ENCODE measurements at regions not wholly inside any gene's neighbourhood (a gene's known extent, or its start where the extent isn't known, plus 50 kb on each side); places are given as distances from the start of the nearest gene placed in this dataset.

DNA sequence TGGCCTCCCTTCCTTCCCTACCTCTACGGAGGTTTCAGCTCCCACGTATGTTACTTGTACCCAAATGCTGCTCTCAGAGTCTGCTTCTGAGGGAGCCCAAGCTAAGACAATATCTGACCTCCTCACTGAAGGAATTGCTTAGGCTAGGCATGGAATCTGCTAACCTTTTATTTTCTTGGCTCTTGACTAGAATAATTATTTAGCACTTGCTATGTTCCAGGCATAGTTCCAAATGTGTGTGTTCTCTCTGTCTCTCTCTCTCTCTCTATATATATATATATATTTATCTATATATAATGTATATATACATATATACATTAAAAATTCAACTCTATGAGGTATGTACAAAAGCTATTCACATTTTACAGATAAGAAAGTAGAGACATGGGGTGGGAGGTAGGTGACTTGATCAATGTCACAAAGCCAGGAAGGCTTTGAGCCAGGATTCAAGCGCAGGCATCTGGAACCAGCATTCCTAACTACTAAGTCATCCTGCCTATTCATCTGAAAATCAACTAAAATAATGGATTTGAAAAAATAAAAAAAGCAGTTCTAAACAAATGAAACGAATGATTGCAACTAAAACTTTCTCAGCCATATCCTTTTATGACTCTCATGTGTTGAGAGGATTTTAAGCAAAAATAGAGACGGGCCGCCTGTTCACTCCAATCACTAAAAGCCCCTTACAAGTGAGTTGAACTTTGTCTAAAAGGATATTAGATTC, 189.7 kb upstream of the JAG1 start:
- DNase-seq (ENCODE audit: low spot score): peak; percentile 58

DNA sequence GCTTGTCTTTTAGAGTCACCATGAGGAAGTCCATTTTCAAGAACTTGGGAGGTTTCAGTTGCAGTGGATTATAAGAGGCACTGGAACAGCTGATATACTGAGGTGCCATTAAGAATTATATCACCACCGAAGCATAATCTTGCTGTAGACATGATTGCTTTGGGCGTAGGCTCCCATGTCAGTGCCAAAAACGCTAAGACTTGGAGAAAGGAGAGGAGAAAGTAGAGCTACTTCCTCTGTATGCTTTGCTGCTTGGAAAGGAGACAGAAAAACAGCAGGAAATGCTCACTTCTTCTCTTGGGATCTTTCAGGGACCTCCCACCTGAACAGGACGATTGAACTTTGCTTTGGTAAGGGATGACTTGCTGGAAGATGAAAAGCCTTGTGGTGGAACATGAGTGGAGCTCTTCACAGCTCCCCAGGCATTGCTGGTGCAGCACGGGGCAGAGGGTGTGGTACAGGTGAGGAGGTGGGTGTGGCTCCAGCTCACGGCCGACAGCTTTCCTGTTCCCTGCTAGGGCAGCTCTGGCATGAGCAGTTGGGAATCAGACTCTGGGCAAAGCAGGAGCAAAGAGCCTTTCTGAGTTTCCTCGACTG, 190.4 kb upstream of the JAG1 start:
- peak; percentile 9 for DNase-seq (ENCODE audit: low spot score)

DNA sequence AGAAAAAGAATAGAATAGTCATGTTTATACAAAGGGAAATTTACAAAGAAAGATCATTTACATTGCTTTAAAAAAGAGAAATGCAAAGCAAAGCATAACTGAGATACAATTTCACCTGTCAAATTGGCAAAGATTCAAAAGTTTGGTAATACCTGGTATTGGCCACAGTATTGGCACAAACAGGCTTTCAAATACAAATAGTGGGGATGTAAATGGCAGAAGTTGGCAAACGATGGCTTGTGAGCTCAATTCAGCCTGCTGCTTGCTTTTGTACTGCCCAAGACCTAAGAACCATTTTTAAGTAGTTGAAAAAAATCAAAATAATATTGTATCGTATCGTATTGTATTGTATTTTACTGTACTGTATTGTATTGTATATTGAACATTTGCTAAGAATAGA, 194.5 kb upstream of the JAG1 start:
- no peak for DNase-seq (ENCODE audit: low spot score)

DNA sequence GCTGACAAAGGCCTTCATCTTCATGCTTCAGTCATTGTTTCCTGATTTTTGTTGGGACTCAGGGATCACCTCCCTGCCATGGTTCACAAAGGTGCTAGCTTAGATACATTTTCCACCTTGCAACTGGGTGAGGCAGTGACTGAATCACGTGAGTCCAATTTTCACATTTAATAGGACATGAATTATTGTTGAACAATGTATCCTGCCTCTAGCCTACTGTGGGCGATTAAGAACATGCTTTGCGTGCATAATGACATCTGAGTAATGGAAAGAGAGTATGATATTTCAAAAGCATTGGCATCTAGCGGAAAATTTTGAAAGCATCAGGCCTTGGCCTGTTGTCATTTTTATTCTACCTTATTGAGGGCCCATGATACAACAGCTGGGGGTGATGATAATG, 199.2 kb upstream of the JAG1 start:
- DNase-seq (ENCODE audit: low spot score): no peak

DNA sequence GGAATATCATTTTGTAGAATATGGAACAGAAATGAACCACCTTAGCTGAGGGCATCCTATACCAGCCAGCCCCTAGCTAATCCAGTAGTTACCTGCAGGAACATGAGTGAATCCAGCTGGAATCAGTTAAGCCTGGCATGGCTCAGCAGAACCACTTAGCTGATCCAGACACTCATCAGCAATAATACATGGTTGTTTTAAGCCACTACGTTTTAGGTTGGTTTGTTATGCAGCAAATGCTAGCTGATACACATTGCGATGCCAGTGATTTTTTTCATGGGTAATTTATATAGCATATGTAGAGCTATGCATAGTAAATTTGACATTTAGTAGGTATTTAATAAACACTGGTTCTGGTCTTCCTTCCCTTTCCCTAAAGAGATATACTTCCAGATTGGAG, 201.9 kb upstream of the JAG1 start:
- DNase-seq (ENCODE audit: low spot score): no peak

DNA sequence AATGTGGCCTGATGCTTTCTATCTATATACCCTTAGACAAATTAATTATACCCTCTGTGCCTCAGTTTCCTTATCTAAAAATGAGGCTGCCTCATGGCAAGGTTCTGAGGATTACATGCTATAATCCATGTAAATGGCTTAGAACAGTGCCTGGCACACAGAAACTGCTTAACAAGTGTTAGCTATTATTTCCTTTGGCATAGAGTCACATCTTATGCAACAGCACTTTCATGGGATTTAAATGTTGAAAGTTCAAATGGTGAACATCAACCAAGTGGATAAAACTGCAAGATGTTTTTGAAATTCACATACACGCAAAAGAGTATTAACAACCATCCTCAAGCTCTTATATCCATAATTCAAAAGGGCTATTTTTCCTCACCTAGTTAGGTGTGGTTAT, 202.8 kb upstream of the JAG1 start:
- DNase-seq (ENCODE audit: low spot score): no peak

DNA sequence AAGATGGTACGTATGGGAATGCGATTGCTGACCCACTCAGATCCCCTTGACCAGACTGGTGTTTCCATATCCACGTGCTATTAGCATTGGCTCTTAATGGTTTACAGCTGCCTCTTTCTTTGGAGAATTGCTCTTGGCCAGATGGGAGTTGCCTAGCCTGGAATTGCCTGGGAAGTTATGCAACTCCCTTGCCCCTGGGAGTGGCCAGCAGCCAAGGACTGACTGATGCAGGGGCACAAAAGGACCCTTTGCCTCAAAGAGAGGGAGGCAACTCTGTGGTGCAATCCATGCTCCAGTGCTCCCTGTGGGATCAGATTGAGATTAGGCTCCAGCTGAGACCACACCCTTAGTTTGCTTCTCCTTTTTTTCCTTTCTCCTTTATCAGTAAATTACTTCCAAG, 203.5 kb upstream of the JAG1 start:
- DNase-seq (ENCODE audit: low spot score): no peak

DNA sequence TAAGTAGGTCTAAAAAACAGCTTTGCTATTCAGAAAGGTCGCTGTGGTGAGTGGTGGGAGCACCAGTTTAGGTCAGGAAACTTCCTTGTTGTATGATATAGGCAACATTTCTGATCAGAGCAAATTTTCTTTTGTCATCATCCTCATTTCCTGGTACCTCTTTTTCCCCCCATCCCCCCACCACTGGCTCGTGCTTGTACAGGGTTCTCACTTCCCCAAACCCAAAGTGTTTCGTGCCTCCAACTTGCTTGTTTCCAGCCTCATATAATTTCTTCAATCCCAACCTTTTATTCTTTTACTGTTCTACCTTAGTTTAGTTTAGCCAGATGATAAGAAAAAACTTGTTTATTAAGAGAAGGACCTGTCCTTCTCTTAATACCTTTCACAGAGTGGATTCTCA, 209.4 kb upstream of the JAG1 start:
- DNase-seq (ENCODE audit: low spot score): no peak

DNA sequence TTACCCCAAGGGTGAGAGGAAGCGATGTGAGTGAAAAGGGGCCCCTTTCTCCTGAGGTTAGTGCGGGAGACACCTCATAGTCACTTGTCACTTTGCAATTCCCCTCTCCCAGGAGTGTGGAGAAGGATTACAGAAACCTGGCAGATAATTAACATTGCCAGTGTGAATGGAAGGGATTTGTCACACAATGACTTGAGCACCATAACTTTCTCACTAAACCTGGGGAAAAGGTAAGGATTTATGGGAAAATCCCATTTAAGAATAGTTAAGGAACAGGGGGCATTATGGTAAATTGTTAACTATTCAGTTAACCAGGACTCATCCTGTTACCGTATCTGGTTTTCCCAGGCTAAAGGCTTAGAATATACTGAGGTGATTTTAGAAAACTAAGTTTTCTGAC, 219.5 kb upstream of the JAG1 start:
- DNase-seq (ENCODE audit: low spot score): no peak

DNA sequence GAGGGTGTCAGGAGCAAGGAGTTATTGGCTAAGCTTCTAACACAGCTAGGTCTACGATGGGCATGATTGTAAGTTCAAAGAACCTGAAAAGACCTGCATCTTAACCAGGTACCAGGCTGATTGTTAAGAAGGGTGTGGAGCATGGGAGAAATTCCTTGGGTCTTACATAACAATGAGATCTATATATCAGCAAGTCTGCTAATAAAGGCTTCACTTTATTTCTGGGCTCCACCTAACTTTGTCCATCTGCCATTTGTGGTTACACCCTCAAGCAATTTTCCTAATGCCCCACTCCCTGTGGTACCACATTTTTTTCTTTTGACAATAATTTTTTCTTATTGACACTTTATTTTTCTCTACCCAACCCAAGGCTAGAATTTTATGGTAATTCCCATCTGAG, 223.5 kb upstream of the JAG1 start:
- no peak for DNase-seq (ENCODE audit: low spot score)

DNA sequence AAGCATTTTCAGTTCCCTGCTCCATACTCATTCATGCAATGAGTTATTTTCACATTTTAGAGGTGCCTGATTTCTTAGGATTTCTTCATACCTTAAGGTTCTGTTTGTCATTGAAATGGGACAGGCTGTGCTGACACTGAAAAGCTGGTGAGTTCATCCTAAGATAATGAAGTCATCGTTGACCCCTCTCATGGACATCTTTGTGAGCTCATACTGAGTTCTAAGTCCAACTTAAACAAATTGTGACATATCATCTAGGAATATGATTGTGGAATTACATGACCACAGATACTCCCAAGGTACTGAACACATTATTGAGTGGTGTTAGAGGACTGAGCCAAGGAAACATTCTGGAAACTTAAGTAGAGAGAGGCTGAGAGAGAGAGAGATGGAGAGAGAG, 224.8 kb upstream of the JAG1 start:
- DNase-seq (ENCODE audit: low spot score): no peak

DNA sequence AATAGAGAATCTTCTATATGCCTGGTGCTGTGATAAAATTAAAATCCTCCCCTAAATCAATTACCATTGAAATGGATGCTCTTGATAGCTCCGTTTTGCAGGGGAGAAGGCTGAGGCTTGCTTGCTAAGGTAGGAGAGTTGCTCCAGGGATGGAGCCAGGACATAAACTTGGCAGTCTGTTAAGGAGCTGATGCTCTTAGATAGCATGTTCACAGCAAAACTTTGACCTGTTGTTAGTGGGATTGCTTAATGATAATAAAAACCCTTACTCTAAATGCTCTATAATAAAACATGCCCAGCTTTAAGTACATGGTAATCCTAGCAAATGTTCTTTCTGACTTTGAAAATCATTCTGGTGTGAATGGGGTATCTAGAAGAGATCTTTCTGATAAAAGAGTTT, 228.4 kb upstream of the JAG1 start:
- DNase-seq (ENCODE audit: low spot score): no peak

DNA sequence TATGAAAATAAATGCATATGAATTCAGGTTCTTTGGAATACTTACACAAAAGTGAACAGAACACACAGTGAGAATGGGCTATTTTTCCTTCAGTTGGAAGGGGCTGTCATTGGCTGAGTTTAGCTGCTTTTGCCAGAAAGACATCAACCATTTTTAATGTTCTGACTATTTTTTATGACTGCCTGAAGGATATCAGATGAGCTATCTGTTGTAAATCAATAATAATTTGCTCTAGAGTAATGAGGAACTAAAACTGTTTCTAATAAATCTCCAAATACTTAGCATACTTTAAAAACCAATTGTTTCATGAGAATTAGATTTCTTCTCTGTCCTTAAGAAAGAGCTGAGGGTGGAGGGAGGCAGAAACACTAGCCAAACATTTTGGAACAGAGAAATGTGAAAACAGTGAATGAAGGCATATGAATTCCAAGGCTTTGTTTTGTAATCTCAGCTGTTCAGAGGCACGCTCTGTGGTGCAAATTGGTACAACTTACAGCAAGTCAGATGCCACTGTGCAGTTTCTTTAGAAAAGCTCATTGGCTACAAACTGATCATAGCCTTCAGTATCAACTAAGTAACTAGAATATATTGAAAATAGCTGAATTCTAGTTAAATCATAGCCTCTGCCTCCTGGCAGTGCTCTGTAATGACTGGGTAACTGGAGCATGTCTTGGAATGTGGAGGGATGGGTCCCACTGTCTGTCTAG, 228.9 kb upstream of the JAG1 start:
- peak; percentile 48 for DNase-seq (ENCODE audit: low spot score)

DNA sequence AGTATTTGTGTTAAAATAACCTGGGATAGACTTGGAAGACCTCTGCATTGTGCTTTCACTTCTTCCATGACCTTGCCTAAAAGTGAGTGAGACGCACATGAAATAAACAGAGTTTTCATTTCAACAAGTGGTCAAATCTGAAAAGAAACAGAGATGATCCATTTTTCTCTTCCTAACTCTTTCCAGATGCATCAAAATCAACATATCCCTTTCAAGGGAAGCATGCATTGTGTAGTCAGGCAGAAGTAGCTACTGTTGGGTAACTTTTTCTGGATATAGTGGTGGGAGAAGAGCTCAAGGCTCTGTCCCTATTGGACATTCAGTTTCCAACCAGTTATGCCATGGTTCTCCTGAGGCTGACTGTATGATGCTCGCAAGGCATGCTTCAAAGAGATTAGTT, 233.0 kb upstream of the JAG1 start:
- no peak for DNase-seq (ENCODE audit: low spot score)

DNA sequence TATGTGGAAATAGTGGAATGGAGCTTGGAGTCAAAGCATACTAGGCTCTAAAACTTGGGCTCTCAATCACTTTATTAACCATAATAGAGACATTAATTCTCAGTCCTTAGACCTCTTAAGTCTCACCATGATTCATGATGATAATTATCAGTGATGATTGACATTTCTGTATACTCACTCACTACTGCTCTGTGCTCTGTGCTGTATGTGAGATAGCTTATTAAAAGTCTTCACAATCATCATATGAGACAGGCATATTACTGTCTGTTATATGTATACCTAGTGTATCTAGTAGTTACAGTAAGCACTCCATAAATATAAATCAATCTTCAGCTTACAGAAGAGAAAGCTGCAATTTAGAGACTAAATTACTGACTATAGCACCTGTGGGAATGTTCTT, 236.0 kb upstream of the JAG1 start:
- DNase-seq (ENCODE audit: low spot score): no peak

DNA sequence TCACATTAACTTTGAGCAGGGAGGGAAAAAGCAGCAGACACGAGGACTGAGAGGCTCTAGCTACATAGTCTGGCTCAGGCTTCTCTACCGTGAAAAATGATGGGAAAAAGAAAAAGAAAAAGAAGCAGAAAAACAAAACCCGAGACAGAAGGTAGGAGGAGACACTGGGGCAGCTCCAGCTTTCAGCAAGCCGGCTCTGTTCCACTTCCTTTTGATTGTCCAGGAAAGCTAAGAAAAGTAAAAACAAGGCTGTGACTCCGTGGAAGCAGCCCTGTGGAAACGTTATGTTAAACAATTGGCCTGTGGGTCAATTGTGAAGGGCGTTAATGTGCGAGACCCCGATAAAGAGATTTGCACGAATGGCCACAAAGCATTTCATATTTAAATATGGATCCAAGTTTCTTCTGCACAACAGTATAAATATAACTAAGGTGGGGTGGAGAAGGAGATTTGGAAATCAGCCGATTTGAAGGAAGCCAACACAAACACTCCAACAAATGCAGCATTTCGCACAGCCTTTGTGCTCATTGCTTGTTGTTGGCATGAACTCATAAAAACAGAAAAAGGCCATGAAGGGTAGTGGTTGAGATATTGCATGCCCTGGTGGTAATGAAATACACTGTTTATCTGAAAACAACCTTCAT, 236.9 kb upstream of the JAG1 start:
- no peak for DNase-seq (ENCODE audit: low spot score)

DNA sequence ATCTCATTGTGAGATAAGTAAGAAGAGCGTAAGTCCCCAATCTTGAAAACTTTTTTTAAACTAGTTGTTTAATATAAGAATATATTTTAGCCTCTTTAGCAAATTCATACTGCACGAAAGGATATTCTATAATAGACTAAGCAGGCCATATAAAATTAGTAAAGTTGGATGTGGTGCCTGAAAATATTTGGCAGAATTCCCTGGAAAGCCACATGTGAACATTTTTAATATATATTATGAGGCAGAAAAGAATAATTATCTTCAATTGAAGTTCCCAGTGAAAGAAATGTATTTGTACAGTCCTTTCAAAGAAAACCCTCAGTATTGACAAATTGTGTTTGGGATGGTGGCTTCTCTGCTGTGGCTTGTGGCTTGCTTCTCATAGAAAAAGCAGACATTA, 237.5 kb upstream of the JAG1 start:
- no peak for DNase-seq (ENCODE audit: low spot score)

DNA sequence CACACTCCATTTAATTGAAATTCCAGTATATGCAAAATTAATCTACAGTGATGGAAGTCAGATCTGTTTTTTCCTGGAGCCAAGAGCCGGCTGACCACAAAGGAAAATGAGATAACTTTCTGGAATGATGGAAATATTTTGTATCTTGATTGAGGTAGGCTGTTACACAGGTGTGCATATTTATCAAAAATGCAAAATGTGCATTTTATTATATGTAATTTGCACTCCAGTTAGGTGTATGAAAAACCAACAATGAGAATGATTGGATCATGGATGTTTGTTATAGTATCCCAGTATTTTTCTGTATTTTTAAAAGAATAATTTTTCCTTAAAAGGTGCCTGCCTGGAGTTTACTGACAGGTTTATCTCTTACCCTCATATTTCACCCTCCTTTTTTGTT, 242.0 kb upstream of the JAG1 start:
- no peak for DNase-seq (ENCODE audit: low spot score)

DNA sequence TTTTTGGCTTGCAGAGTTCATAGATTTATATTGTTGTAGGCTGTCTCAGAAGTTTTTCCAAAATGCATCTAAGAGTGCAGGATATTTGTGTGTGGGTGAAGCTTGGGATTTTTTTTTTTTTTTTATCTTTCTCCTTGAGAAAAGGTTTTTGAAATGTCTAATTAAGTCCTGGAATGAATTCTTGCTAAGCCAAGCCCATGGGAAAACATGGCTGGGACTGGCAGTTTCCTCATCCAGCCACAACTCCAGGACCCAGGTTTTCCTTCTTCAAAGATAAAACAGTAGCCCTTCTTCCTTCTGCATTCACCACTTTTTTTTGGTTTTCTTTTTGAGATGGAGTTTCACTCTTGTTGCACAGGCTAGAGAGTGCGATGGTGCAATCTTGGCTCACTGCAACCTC, 242.5 kb upstream of the JAG1 start:
- DNase-seq (ENCODE audit: low spot score): no peak

DNA sequence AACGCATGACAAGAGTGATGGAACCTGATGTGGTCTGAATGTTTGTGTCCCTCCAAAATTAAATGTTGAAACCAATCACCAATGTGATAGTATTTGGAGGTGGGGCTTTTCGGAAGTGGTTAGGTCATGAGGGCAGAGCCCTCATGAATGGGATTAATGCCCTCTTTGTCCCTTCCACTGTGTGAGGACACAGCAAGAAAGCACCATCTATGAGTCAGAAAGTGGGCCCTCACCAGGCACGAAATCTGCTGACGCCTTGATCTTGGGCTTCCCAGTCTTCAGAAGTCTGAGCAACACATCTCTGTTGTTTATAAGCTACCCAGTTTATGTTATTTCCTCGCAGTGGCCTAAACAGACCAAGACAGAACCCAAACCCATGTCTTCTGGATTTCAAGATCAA, 244.0 kb upstream of the JAG1 start:
- DNase-seq (ENCODE audit: low spot score): no peak

DNA sequence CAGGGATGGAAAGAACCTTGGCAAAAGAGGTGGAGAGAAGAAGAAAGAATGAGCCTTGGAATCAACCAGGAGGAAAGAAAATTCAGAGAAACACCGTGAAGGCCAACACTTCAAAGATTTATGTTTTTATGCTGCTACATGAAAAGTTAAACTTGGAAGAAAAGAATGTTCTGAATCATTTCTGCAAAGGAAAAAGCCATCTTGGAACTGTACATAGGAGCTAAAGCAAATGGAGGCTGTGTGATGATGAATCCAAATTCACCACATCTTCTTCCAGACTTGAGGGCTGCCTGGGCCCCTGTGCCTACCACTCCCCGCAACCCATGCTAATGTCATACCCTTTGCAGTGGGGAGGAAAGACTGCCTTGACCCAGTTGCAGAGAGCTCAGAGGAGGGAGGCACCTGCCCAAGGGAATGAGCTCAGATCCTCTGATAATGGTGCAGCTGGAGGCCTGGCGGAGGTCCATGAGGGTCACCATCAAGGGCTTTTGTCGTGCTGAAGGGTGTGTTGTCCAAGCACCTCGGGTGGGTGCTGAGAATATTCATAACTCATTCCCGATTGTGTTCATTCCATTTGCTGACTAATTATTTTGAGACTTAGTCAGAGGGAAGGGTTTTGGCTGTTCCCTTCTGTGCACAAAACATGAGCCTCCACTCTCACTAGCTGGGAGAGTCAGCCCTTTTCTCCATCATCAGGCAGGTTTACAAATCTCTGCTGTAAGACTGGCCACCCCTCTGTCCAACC, 245.8 kb upstream of the JAG1 start:
- DNase-seq (ENCODE audit: low spot score): peak; percentile 57

DNA sequence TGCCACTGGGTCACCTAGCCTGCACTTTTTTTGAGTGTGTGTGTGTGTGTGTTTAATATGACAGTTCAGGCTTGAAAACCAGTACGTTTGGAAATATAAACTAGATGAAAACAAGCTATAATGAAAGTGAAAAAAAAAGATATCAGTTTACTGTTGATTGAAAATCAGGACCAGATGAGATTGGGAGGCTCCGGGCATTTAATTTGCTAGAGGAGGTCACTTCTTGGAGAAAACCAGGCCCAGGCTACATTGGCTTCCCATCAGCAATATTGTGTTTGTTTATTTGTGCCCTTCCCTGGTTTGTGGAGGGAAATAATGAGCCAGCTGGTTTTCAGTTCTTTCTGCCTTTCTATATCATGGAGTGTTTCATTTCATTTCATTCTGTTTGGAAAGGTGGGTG, 246.6 kb upstream of the JAG1 start:
- no peak for DNase-seq (ENCODE audit: low spot score)

Data from AG08395 (cell line).